ENCODE measurements at regions not wholly inside any gene's neighbourhood (a gene's known extent, or its start where the extent isn't known, plus 50 kb on each side); places are given as distances from the start of the nearest gene placed in this dataset.

DNA sequence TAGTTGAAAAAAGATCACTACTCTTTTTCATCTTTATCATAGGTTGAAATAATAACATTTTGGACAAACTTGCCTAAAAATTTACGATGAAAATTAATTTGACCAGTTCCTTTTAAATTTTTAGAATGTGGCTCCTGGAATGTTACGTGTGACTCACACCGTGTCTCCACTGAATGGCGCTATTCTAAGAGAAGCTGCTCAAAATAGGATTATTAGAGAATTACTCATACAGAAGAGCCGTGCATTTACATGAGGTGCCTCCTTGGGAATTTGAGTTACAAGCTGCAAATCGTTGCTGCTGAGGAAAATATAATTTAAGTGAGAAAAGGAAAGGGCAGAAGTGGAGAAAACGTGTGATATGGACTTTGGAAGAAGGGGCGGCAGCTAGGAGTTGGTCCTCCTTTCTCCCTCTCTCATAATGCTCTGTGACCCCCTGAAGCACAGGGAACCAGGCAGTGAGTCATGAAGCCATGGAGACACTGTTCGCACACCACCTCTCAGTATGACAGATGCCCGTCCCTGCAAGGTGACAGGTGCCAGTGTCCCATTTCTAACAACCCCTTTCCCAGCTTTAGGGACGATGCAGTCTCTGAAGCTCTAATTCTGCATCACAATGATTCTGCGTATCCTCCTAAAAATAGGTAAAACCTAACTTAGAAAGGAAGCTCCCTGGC lies 323.2 kb upstream of the COBL start:
- no peak for TF ChIP-seq POLR2A (IDR thresholded peaks at IDR 0.05)
- TF ChIP-seq, protein P1, sequence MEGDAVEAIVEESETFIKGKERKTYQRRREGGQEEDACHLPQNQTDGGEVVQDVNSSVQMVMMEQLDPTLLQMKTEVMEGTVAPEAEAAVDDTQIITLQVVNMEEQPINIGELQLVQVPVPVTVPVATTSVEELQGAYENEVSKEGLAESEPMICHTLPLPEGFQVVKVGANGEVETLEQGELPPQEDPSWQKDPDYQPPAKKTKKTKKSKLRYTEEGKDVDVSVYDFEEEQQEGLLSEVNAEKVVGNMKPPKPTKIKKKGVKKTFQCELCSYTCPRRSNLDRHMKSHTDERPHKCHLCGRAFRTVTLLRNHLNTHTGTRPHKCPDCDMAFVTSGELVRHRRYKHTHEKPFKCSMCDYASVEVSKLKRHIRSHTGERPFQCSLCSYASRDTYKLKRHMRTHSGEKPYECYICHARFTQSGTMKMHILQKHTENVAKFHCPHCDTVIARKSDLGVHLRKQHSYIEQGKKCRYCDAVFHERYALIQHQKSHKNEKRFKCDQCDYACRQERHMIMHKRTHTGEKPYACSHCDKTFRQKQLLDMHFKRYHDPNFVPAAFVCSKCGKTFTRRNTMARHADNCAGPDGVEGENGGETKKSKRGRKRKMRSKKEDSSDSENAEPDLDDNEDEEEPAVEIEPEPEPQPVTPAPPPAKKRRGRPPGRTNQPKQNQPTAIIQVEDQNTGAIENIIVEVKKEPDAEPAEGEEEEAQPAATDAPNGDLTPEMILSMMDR (IDR thresholded peaks at IDR 0.05) = no peak
- no peak for TF ChIP-seq POLR2AphosphoS5 (IDR thresholded peaks at IDR 0.05)
